SU-DHL-6 (cell line): ENCODE measurements at regions not wholly inside any gene's neighbourhood (a gene's known extent, or its start where the extent isn't known, plus 50 kb on each side); places are given as distances from the start of the nearest gene placed in this dataset.

Source experiments
- EZH2phosphoT487 ChIP-seq: fragments of 200-600 bp; sonication (generic), shearing (Covaris generic); conservative IDR thresholded peaks from 2 replicates; pipeline ENCODE4 v1.6.1; 2018; ENCODE audit warnings: mild to moderate bottlenecking, antibody characterized with exemption, low read length, moderate library complexity, mixed read lengths
- TF ChIP-seq, protein P1 (sequence below): fragments of 200-600 bp; sonication (generic); IDR thresholded peaks from one replicate; pipeline ENCODE4 v1.5.1; 2017; ENCODE audit warnings: antibody characterized with exemption, mild to moderate bottlenecking, low read length, moderate library complexity; ENCODE audit not compliant: insufficient read depth, poor library complexity, severe bottlenecking

DNA sequence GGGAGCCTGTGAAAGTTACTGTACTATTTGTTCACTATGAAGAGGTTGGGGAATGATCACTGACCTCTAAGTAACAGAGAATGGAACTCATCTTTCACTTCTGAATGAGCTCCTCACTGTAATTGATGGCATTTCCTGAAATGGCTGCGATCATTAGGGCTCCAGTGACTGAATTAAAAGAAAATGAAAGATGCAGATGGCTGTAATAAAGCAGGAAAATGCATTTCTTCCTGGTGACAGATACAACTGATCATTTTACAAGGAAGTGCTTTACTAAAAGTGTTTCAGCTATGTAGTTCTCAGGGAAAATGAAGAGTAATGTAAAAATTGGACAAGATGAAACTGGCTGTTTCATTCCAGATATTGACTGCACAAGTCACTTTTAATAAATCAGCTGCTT lies 1200.6 kb upstream of the NUDT12 start:
- TF ChIP-seq, protein P1, sequence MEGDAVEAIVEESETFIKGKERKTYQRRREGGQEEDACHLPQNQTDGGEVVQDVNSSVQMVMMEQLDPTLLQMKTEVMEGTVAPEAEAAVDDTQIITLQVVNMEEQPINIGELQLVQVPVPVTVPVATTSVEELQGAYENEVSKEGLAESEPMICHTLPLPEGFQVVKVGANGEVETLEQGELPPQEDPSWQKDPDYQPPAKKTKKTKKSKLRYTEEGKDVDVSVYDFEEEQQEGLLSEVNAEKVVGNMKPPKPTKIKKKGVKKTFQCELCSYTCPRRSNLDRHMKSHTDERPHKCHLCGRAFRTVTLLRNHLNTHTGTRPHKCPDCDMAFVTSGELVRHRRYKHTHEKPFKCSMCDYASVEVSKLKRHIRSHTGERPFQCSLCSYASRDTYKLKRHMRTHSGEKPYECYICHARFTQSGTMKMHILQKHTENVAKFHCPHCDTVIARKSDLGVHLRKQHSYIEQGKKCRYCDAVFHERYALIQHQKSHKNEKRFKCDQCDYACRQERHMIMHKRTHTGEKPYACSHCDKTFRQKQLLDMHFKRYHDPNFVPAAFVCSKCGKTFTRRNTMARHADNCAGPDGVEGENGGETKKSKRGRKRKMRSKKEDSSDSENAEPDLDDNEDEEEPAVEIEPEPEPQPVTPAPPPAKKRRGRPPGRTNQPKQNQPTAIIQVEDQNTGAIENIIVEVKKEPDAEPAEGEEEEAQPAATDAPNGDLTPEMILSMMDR: no peak
- TF ChIP-seq EZH2phosphoT487: no peak
